C1 segment of cervical spinal cord (tissue), 14 donors: ENCODE measurements at regions not wholly inside any gene's neighbourhood (a gene's known extent, or its start where the extent isn't known, plus 50 kb on each side); places are given as distances from the start of the nearest gene placed in this dataset.
A peak's percentile ranks its signal among the peaks of the same experiment; 100 is the strongest.
"Not testable (repeated sequence)": the region's sequence is repeated elsewhere in the genome, so short reads cannot be mapped to it uniquely, and the experiment has no call there.

ENCODE experiments used
- DNase-seq, 14 donors: peaks; one replicate each; lab custom pipeline; 2025; lab: John Stamatoyannopoulos, UW

GRCh38 chr10:16231734-16232435 is 204.9 kb upstream of the PTER start:
- peak in 1 of 14 donors; percentile 12 for DNase-seq

GRCh38 chr10:16232441-16232840 is 204.4 kb upstream of the PTER start:
- no peak for DNase-seq

GRCh38 chr10:16234916-16235315 is 201.9 kb upstream of the PTER start:
- no peak for DNase-seq

- DNase-seq, result no peak
These were observed 194.4 kb upstream of the PTER start for GRCh38 chr10:16242446-16242845.

GRCh38 chr10:16242859-16243613 is 193.8 kb upstream of the PTER start:
- DNase-seq, result no peak

- not testable (repeated sequence) for DNase-seq
These were observed 186.7 kb upstream of the PTER start for GRCh38 chr10:16250136-16250535.

- DNase-seq, result no peak
These were observed 180.5 kb upstream of the PTER start for GRCh38 chr10:16256336-16256735.

- peak in 1 of 14 donors; percentile 93 for DNase-seq
These were observed 178.3 kb upstream of the PTER start for GRCh38 chr10:16258291-16259040.

- DNase-seq, result peak in 1 of 14 donors; percentile 81
These were observed 177.1 kb upstream of the PTER start for GRCh38 chr10:16259726-16260125.

GRCh38 chr10:16260388-16260787 is 176.4 kb upstream of the PTER start:
- no peak for DNase-seq

- DNase-seq, result peak in 1 of 14 donors; percentile 88
These were observed 165.2 kb upstream of the PTER start for GRCh38 chr10:16271571-16271970.

GRCh38 chr10:16274911-16275310 is 161.9 kb upstream of the PTER start:
- DNase-seq, result peak in 1 of 14 donors; percentile 73

- DNase-seq, result peak in 1 of 14 donors; percentile 98
These were observed 156.2 kb upstream of the PTER start for GRCh38 chr10:16280595-16280994.

GRCh38 chr10:16292366-16292765 is 144.4 kb upstream of the PTER start:
- DNase-seq, result no peak

GRCh38 chr10:16297069-16297468 is 139.7 kb upstream of the PTER start:
- DNase-seq, result no peak

- no peak for DNase-seq
These were observed 139.2 kb upstream of the PTER start for GRCh38 chr10:16297642-16298041.

GRCh38 chr10:16304311-16304710 is 132.5 kb upstream of the PTER start:
- no peak for DNase-seq

GRCh38 chr10:16310440-16310839 is 126.4 kb upstream of the PTER start:
- DNase-seq, result no peak

GRCh38 chr10:16314259-16314658 is 122.6 kb upstream of the PTER start:
- no peak for DNase-seq

GRCh38 chr10:16316733-16317390 is 119.9 kb upstream of the PTER start:
- no peak for DNase-seq

- no peak for DNase-seq
These were observed 95.2 kb upstream of the PTER start for GRCh38 chr10:16341637-16342036.

- no peak for DNase-seq
These were observed 87.9 kb upstream of the PTER start for GRCh38 chr10:16348891-16349290.
